ENCODE measurements at regions not wholly inside any gene's neighbourhood (a gene's known extent, or its start where the extent isn't known, plus 50 kb on each side); places are given as distances from the start of the nearest gene placed in this dataset.
"Not testable (repeated sequence)": the region's sequence is repeated elsewhere in the genome, so short reads cannot be mapped to it uniquely, and the experiment has no call there.

DNA sequence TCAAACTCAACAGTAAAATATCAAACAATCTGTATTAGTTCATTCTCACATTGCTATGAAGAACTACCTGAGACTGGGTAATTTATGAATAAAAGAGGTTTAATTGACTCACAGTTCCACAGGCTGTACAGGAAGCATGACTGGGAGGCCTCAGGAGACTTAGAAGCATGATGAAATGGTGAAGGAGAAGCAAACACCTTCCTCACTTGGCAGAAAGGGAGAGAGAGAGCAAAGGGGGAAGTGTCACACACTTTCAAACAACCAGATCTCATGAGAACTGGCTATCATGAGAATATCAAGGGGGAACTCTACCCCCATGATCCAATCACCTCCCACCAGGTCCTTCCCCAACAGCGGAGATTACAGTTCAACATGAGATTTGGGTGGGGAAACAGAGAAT lies 198.5 kb upstream of the CRIM1 start:
- DNase-seq = not testable (repeated sequence)

DNA sequence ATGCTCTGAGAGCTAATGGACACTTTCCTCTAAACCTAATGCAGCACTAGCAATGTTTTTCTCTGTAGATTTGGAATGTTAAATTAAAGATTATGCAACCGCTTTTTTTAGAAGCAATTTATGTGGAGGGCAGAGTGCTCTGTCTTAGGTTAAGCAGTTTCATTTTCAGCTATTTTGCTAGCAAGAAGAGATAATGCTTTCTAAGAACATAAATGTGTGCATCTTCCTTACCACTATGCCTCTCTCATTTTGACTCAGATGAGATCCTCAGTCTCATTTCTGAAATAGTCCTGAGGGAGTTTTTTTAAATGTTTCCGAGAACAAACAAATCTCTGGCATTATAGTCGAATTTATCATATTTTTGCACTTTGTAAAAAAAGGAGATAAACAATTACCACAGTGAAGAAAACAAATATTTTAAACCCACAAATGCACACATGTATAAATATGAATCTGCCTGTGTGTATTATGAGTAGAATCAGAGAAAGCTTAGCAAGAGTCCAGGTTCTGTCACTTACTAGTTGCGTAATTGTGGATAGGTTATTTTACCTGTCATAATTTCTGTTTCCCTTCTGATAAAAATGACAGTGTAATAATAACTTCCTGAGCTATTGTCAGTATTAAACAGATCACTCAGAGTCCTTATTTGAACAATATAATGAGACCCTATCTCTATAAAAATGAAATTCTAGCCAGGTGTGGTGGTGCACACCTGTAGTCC lies 207.7 kb upstream of the CRIM1 start:
- no peak for DNase-seq

DNA sequence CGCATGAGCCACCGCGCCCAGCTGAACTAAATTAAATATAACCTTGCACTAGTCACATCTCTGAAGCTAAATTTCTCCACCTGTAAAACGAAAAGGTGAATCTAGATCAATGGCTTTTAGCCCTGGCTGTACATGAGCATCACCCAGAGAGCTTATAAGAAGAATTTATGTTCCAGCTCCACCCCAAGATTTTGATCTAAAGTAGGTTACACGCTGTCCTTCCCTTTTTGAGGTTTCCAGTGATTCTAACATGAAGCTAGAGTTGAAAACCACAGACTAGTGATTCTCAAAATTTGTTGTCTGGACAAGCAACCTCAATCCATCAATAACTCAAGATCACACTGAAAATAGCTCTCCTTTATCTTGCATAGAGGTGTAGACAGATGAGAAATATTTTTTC lies 208.8 kb upstream of the CRIM1 start:
- DNase-seq = no peak

DNA sequence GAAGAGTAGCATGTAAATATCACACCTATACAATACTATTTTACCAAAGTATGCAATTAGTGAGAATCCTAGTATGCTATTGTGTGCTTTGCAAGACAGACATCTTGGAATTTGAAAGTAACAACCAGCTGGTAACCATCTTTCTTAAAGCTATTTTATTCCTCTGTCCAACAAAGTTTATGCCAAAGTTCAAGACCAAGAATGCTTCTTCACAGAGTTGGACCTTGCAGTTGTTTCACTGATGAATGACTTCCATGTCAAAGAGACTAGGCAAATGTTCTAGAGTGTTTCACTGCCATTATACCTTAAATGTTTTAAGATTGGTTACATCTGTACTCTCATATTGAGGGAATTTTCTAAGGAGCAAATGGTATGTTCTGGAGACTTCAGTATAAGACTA lies 215.2 kb upstream of the CRIM1 start:
- DNase-seq = no peak

DNA sequence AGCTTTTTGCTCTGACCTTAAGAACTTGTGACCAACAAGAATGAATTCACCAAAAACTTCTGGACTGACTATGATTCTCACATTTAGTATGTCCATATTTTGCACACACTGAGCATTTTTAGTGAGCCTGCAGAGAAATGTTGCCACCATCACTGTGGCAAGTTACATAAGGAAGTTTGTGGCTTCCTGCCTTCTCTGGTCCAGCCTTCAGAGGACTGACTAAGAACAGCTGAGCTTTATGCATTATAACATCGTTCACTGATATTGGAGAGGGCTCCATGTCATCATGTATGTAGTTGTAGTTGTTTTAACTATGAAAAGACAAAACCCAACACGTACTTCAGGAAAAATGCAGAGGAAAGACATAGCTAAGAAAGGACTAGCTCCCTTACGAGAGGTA lies 218.0 kb upstream of the CRIM1 start:
- DNase-seq = no peak

DNA sequence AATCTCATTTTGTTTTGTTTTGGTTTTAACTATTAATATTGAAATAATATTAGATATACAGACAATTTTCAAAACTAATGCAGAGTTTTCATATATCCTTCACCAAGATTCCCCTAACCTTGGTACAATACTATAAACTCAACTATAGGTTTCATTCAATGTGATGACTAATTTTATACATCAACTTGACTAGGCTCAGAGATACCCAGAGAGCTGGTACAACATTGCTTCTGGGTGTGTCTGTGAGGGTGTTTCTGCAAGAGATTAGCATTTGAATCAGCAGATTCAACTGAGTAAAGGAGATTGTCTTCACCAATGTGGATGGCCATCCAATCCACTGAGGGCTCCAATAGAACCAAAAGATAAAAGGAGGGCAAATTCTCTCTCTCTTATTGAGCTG lies 221.3 kb upstream of the CRIM1 start:
- DNase-seq = no peak

DNA sequence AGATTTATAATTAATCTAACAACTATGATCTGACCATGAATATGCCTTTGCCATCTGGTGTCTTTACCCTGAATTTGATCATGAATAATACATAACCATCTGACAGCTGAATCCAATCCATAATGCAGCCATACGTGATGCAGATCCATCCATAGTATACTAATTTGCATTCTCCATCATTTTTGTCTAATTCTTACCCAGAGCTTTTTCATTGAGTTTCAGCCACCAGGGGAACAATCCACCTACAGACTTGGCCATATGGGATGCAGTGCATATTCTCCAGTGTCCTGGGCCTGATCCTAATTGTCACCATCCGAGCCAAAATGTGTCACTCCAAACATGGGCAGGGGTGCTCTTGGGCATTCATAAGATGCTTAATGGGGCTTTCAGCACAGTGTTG lies 227.2 kb upstream of the CRIM1 start:
- no peak for DNase-seq

DNA sequence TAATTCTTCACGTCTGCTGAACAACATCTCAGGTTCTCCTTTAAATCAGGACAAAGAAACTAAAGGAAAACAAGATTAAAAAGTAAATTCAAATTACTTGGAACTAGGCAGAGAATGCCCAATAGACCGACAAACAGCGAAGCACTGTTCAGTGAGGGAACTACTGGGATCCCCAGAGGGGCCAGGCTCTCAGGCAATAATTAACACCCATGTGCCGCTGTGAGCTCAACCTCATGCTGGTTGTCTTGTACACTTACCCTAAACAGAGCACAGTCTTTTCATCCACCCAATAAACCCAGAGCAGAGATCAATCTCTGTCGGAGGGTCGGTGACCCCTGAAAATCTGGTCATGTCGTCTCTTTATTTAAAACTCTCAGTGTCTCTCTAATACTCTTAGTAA lies 229.9 kb upstream of the CRIM1 start:
- DNase-seq = no peak

DNA sequence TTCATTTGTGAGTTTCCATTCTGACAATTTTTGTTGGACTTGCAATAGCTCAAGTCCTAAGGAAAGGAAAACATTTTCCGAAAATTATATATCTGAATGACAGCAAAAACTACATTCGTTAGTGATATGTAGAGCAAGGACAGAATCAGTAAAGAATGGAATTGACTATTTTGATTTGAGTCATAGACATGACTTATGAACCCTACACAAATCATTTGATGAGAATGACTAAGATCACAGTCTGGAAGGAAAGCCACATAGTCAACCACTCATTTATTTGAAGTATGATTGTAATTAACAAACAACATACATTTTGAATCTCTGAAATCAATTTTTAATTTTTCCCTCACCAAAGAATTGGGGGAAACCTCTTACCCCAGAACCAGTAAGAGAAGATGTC lies 231.6 kb upstream of the CRIM1 start:
- no peak for DNase-seq

DNA sequence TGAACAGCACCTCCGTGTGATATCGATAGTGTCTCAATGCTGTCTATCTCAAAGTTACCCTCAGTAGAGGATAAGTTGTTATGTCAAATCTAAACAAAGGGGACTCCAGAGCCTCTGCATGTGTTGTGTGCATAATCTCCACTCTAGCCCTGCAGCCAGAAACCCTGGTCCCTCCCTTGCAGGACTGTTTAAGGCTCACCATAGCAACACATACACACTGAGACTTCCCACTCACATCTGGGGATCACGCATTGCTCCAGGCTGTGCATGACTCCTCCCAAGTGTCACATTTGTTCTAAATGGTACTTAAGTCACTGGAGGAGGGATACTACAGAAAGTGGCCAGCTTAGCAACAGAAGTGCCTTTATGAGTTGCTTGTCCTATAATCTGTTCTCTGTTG lies 258.6 kb upstream of the CRIM1 start:
- DNase-seq = no peak

DNA sequence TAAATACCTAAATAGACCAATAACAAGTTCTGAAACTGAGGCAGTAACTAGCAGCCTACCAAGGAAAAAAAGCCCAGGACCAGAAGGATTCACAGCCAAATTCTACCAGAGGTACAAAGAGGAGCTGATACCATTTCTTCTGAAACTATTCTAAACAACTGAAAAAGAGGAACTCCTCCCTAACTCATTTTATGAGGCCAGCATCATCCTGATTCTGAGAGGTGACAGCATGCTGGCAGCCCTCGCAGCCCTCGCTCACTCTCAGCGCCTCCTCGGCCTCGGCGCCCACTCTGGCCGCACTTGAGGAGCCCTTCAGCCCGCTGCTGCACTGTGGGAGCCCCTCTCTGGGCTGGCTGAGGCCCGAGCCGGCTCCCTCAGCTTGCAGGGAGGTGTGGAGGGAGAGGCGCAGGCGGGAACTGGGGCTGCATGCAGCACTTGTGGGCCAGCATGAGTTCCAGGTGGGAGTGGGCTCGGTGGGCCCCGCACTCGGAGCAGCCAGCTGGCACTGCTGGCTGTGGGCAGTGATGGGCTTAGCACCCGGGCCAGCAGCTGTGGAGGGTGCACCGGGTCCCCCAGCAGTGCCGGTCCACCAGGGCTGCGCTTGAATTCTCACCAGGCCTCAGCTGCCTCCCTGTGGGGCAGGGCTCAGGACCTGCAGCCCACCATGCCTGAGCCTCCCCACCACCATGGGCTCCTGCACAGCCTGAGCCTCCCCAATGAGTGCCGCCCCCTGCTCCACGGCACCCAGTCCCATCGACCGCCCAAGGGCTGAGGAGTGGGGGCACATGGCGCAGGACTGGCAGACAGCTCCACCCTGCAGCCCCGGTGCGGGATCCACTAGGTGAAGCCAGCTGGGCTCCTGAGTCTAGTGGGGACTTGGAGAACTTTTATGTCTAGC lies 263.5 kb upstream of the CRIM1 start:
- DNase-seq = not testable (repeated sequence)

DNA sequence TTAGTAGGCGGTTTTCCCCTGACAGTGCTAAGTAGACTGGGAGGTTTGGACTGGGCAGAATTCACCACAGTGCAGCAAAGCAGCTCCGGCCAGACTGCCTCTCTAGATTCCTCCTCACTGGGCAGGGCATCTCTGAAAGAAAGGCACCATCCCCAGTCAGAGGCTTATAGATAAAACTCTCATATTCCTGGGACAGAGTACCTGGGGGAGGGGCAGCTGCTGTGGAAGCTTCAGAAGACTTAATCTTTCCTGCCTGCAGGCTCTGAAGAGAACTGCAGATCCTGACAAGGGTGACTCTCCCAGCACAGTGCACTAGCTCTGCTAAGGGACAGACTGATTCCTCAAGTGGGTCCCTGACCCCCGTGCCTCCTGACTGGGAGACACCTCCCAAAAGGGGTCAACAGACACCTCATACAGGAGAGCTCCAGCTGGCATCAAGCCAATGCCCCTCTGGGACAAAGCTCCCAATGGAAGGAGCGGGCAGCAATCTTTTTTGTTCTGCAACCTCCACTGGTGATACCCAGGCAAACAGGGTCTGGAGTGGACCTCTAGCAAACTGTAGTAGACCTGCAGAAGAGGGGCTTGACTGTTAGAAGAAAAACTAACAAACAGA lies 266.8 kb upstream of the CRIM1 start:
- no peak for DNase-seq

DNA sequence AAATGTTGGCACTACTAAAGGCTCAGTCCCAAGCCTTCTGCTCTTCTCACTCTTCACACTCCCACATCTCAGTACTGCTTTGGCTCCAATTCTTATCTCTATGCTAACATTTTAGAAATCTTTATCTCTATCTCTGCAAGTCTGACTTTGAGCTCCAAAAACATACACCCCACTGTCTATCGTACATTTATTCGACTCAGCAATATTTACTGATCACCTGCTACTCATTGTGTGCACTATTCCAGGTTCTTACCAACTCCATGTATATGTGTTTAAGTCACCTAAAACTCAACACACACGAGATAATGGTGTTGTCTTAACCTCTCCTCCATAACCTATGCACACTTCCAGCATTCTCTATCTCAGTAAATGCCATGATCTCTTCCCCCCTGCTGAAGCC lies 268.2 kb upstream of the CRIM1 start:
- no peak for DNase-seq

DNA sequence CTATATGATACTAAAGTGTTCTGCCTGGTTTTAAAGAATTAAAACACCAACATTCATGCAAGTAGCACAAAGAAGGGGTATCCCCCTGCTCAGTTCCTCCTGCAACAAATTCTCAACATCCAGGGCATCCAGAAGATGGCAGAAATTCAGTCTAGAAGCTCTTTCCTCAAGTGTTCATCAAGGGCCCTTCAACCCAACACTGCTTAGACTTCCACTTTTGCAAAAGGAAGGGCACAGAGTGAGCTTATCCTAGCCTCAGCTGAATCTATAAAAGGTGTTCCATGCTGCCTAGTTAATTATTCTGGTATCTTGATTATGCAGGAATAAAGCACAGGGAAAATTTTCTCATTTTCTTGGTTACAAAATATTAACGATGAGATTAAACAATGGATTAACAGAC lies 275.8 kb upstream of the CRIM1 start:
- no peak for DNase-seq

DNA sequence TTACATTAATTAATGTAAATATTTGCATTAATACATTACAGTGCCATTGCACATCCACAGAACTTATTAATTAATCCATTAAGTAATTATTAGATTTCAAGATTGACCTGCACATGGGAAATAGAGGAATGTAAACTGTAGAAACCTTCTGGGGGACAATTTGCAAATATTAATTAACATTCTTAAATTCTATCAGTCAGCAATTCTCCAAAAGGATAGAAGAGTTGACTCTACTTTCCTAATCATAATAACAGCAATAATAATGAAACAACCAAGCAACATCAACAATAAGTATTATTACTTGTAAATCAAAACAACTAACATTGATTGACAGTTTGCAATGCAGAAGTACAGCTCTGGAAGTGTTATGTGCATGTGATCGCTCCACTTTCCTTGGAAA lies 281.6 kb upstream of the CRIM1 start:
- DNase-seq = no peak

DNA sequence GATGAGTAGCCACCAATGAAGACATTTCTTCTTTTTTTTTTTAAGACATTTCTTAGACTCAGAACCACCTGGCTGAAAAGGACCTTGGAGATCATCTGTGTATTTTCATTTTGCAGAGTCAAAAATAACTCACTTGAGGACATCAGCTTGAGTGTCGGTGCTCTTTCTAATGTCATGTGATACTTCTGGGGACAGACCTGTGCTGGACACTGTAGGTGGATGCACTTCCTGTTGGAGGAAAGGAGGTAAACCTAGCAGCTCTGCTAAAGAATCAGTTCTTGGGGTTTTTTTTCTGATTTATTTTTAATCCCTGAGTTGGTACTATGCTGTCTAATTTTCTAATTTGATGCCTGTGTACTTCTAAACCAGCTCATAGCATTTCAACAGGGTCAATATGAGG lies 283.9 kb upstream of the CRIM1 start:
- no peak for DNase-seq

DNA sequence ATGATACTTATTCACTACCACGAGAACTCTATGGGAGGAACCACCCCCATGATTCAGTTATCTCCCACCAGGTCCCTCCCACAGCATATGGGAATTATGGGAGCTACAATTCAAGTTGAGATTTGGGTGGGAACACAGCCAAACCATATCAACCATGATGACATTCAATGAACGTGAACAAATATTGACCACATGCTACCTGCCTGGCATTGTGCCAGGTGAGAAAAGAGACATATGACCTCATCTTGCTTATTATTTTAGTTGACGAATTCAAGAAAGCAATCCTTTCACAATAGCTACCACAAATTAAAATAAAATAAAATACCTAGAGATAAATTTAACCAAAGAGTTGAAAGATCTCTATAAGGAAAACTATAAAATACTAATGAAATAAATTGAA lies 286.5 kb upstream of the CRIM1 start:
- DNase-seq = no peak

DNA sequence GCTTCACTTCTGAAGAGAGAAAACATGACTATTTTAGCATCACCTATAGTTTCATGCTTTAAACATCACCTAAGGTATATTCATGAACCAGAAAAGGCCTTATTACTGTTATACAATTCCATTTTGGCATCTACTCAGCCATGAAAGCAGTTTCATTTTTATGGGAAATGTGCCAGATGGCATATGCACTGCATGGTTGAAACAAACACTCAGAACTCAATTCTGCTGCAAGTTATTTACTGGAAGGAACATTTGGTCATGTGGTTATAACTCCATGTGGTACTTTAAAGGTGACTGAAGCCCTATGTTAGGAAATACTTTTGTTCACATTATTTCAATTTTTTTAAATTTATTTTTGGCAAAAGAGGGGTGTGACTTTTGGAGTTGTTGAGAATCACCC lies 287.5 kb upstream of the CRIM1 start:
- DNase-seq = no peak

DNA sequence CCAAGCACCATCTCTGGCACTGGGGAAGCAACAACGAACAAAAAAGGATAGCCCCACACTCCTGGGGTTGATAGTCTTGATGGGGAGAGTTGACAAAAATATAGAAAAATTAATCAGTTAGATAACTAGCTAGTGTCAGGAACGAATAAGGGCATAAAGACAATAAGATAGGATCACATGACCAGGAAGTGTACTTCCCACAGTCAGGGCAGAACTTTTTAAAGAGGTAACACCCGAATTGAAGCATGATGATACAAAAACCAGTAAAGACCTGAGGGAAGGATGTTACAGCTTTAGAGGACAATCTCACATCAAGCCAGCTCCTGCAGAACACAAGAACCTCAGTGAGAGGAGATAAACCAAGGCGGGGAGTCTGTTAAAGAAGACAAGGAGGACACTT lies 295.4 kb upstream of the CRIM1 start:
- no peak for DNase-seq

DNA sequence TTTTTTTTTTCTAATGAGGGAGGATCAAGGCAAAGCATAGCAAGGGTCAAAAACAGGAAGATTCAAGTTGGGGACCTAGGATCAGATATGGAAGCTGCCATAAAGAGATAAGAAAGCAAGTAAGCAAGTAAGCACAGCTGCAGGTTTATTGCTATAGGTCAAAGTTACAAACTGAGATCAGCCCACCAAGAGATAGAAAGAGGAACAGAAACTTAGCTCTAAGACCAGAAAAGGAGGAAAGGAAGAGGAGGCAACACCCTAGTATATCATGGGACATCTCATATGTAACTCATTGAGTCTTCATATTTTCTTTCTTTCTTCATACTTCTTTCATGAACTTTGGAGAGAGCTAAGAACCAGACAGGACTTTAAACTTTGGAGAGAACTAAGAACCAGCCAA lies 295.9 kb upstream of the CRIM1 start:
- DNase-seq = no peak

DNA sequence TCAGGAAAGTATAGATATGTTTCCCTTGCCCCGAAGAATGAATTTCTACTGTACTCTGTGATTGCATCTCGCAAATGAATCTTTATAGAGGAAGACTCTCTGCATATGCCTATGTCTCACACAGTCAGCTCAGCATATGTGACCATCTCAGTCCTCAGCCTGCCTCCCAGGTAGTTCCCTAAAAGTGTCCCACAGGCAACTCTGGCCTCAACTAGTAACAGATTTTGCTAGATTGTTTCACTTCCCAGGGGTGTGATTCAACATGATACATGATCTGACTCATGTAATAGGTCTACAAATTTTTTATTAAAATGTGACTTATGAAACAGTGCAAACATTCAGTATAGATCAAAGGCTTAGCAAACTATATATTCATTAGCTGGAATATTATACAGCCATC lies 296.6 kb upstream of the CRIM1 start:
- DNase-seq = no peak

DNA sequence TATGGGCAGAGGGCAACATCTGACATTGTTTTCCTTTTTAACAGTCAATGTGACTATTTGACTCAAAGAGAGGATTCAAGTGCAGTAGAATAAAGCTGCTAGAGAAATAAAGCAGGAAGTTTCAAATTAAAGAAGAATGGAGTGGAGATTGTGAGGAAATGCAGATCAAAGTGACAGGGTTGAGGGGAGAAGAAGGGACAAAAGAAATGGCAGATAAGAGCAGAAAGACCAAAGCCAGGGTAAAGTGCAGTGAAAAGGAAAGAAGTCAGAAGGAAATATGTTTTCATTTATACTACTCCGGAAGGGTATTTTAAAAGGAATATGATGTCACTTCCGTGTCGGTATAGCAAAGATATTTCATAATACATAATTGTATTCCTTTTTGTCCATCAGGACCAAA lies 297.5 kb upstream of the CRIM1 start:
- DNase-seq = no peak

DNA sequence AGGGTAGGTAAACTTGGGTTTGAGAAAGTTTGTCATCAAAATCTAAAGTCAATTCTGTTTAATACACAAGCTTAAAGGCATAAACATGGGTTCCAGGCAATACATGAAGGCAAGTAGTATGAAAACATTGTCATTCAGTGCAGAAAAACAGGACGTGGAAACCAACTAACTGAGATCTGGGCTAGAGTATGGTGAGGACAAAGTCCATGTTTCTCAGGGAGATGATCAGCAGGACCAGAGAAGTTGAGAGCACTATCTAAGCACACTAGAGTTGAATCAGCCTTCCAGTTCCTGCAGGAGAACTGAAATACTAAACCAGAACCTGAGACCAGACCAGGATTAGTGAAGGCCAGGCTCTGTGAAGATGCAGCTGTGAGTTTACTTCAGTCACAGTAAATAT lies 302.8 kb upstream of the CRIM1 start:
- no peak for DNase-seq

DNA sequence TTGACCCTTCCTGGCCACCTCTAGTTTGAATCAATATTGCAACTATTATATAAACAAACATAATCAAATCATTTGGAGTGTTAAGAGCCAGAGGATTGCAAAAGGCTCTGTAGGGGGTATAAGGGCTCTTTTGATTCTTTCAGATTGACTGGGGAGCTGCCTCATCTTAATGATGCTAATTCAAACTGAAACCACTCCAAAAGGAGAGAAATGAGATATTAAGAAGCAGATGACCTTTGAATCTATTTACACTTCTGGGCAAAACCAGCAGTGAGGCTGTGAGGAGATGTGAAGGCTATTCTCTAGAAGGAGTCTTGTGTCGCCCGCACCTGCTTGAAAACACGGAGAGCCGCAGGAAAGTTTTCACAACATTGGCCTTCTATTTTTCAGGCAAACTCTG lies 311.2 kb upstream of the CRIM1 start:
- no peak for DNase-seq

All from NK-92 treated with Interleukin-12 subunit alpha and Interleukin-12 subunit beta, amount 100 ng/mL, for 24 hours (cell line).